A549 (cell line): ENCODE measurements at regions not wholly inside any gene's neighbourhood (a gene's known extent, or its start where the extent isn't known, plus 50 kb on each side); places are given as distances from the start of the nearest gene placed in this dataset.

Experiments used
- EP300 ChIP-seq, 2 experiments: fragments of >200 bp; sonication (Bioruptor Twin); formaldehyde crosslinking; IDR thresholded peaks; 2 replicates in 1 of 2; 3 replicates in 1 of 2; pipeline ENCODE4 v1.6.1; 2016 to 2017
- FOSL2 ChIP-seq, 2 experiments: fragments of 450-650 bp in 1 of 2; fragments of >200 bp in 1 of 2; sonication (Bioruptor Twin) in 1 of 2; formaldehyde crosslinking; IDR thresholded peaks; 2 replicates each; pipeline versions ENCODE4 v1.5.0 to v1.6.1; 2016 to 2020; ENCODE audit warnings: mild to moderate bottlenecking in 1 of 2, moderate library complexity in 1 of 2
- MAZ ChIP-seq: fragments of 150-350 bp; IDR thresholded peaks from 2 replicates; pipeline ENCODE4 v1.6.1; 2014; ENCODE audit warnings: antibody characterized with exemption, low read depth, low read length, borderline replicate concordance
- RNF2 ChIP-seq: fragments of 200-600 bp; sonication (generic); IDR thresholded peaks from 2 replicates; pipeline ENCODE4 v1.6.1; 2016; ENCODE audit warnings: low read depth, mild to moderate bottlenecking, antibody characterized with exemption, moderate library complexity, borderline replicate concordance
- SREBF2 ChIP-seq: fragments of 450-650 bp; IDR thresholded peaks from 2 replicates; pipeline ENCODE4 v1.6.1; 2014; ENCODE audit warnings: mild to moderate bottlenecking, moderate library complexity
- TF ChIP-seq, protein P1 (sequence below): IDR thresholded peaks from 2 replicates; pipeline ENCODE4 v1.6.1; 2012; ENCODE audit warnings: low read depth, borderline replicate concordance
- TF ChIP-seq, protein P2 (sequence below): fragments of >200 bp; sonication (Bioruptor Twin); formaldehyde crosslinking; IDR thresholded peaks from 3 replicates; pipeline ENCODE4 v1.5.1; 2016
- TF ChIP-seq, protein P3 (sequence below): fragments of 450-650 bp; IDR thresholded peaks from 2 replicates; pipeline ENCODE4 v1.6.1; 2014; ENCODE audit warnings: antibody characterized with exemption
- TF ChIP-seq, protein P4 (sequence below): fragments of 200-600 bp; sonication (generic); IDR thresholded peaks from 2 replicates; pipeline ENCODE4 v1.6.1; 2016; ENCODE audit warnings: antibody characterized with exemption, mild to moderate bottlenecking, moderate library complexity

DNA sequence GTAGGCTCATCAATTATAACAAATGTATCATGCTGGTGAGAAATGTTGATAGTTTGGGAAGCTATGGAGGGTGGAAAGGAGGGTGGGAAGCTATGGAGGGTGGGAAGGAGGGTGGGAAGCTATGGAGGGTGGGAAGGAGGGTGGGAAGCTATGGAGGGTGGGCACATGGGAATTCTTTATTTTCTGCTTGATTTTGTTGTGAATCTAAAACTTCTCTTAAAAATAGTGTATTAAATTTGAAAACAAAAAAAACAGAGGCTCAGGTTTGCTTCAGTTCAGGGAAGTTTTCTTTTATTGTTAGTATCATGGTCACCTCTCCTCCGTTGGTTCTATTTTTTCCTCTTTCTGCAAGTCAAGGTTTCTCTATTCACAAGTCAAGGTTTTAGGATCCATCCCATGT, 106.4 kb downstream of the SOD2 start:
- TF ChIP-seq, protein P1, sequence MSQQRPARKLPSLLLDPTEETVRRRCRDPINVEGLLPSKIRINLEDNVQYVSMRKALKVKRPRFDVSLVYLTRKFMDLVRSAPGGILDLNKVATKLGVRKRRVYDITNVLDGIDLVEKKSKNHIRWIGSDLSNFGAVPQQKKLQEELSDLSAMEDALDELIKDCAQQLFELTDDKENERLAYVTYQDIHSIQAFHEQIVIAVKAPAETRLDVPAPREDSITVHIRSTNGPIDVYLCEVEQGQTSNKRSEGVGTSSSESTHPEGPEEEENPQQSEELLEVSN: no peak
- TF ChIP-seq, protein P2, sequence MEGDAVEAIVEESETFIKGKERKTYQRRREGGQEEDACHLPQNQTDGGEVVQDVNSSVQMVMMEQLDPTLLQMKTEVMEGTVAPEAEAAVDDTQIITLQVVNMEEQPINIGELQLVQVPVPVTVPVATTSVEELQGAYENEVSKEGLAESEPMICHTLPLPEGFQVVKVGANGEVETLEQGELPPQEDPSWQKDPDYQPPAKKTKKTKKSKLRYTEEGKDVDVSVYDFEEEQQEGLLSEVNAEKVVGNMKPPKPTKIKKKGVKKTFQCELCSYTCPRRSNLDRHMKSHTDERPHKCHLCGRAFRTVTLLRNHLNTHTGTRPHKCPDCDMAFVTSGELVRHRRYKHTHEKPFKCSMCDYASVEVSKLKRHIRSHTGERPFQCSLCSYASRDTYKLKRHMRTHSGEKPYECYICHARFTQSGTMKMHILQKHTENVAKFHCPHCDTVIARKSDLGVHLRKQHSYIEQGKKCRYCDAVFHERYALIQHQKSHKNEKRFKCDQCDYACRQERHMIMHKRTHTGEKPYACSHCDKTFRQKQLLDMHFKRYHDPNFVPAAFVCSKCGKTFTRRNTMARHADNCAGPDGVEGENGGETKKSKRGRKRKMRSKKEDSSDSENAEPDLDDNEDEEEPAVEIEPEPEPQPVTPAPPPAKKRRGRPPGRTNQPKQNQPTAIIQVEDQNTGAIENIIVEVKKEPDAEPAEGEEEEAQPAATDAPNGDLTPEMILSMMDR: no peak
- TF ChIP-seq MAZ: no peak
- TF ChIP-seq, protein P3, sequence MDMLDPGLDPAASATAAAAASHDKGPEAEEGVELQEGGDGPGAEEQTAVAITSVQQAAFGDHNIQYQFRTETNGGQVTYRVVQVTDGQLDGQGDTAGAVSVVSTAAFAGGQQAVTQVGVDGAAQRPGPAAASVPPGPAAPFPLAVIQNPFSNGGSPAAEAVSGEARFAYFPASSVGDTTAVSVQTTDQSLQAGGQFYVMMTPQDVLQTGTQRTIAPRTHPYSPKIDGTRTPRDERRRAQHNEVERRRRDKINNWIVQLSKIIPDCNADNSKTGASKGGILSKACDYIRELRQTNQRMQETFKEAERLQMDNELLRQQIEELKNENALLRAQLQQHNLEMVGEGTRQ: no peak
- TF ChIP-seq FOSL2 (IDR thresholded peaks at IDR 0.05): no peak
- TF ChIP-seq FOSL2 (CRISPR knock-in tag; IDR thresholded peaks at IDR 0.05): no peak
- no peak for TF ChIP-seq SREBF2
- TF ChIP-seq, protein P4, sequence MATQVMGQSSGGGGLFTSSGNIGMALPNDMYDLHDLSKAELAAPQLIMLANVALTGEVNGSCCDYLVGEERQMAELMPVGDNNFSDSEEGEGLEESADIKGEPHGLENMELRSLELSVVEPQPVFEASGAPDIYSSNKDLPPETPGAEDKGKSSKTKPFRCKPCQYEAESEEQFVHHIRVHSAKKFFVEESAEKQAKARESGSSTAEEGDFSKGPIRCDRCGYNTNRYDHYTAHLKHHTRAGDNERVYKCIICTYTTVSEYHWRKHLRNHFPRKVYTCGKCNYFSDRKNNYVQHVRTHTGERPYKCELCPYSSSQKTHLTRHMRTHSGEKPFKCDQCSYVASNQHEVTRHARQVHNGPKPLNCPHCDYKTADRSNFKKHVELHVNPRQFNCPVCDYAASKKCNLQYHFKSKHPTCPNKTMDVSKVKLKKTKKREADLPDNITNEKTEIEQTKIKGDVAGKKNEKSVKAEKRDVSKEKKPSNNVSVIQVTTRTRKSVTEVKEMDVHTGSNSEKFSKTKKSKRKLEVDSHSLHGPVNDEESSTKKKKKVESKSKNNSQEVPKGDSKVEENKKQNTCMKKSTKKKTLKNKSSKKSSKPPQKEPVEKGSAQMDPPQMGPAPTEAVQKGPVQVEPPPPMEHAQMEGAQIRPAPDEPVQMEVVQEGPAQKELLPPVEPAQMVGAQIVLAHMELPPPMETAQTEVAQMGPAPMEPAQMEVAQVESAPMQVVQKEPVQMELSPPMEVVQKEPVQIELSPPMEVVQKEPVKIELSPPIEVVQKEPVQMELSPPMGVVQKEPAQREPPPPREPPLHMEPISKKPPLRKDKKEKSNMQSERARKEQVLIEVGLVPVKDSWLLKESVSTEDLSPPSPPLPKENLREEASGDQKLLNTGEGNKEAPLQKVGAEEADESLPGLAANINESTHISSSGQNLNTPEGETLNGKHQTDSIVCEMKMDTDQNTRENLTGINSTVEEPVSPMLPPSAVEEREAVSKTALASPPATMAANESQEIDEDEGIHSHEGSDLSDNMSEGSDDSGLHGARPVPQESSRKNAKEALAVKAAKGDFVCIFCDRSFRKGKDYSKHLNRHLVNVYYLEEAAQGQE: no peak
- TF ChIP-seq RNF2: no peak
- no peak for TF ChIP-seq EP300 (IDR thresholded peaks at IDR 0.05)
